ENCODE measurements at regions not wholly inside any gene's neighbourhood (a gene's known extent, or its start where the extent isn't known, plus 50 kb on each side); places are given as distances from the start of the nearest gene placed in this dataset.

- TF ChIP-seq CTCF (IDR thresholded peaks at IDR 0.05; ENCODE audit: low read depth, low read length) (no peak), POLR2A (IDR thresholded peaks at IDR 0.05; ENCODE audit: extremely low read depth, insufficient read length) (no peak)
These were observed 520.4 kb upstream of the WSB1 start for GRCh38 chr17:26773189-26774188.
